ENCODE measurements at regions not wholly inside any gene's neighbourhood (a gene's known extent, or its start where the extent isn't known, plus 50 kb on each side); places are given as distances from the start of the nearest gene placed in this dataset.

- H3K79me2 ChIP-seq (ENCODE audit: insufficient read depth) = no peaks in the 10 kb centered on the region
- H3F3A ChIP-seq (ENCODE audit: insufficient read depth) = no peaks in the 10 kb centered on the region
- no peak overlapping the region for H3K27ac ChIP-seq
- H3K9ac ChIP-seq = no peak overlapping the region
- H4K20me1 ChIP-seq (ENCODE audit: insufficient read depth) = no peaks in the 10 kb centered on the region
- WGBS, 2 experiments (ENCODE audit: low coverage in 1 of 2, low lambda C conversion rate in 2 of 2, missing lambda C conversion rate in 2 of 2) = 92 to 94% methylated on average over 7 of the region's 7 CpGs
- no peaks in the 10 kb centered on the region for H3K9me2 ChIP-seq (ENCODE audit: insufficient read depth)
- no peak for DNase-seq
- TF ChIP-seq EZH2 (IDR thresholded peaks at IDR 0.05; ENCODE audit: insufficient read depth, poor library complexity, severe bottlenecking) = no peak
- no peak for TF ChIP-seq EZH2phosphoT487 (IDR thresholded peaks at IDR 0.05; ENCODE audit: insufficient read depth, low read depth)
- H3K4me2 ChIP-seq (ENCODE audit: unreplicated experiment) = no peak overlapping the region
- in situ Hi-C loops (cut with MboI) = no loop called here
- no peaks in the 10 kb centered on the region for H3K9me3 ChIP-seq (ENCODE audit: low read depth)
- H3K4me1 ChIP-seq (ENCODE audit: insufficient read depth) = no peaks in the 10 kb centered on the region
- no peak overlapping the region for H2AFZ ChIP-seq
- H3K4me3 ChIP-seq = no peak overlapping the region
- H3K27me3 ChIP-seq (replicated peaks; ENCODE audit: insufficient read depth) = no peaks in the 10 kb centered on the region
- H3K36me3 ChIP-seq (ENCODE audit: low read depth) = no peaks in the 10 kb centered on the region
These were observed 71.5 kb downstream of the LINC01488 start for GRCh38 chr11:69552951-69553350.

- in situ Hi-C loops (cut with MboI) = no loop called here
- Histone ChIP-seq H3K27me3 (replicated peaks; ENCODE audit: insufficient read depth) (no peaks in the 10 kb centered on the region), H3K79me2 (ENCODE audit: insufficient read depth) (no peaks in the 10 kb centered on the region), H3K9ac (no peak overlapping the region), H3K9me3 (ENCODE audit: low read depth) (no peaks in the 10 kb centered on the region), H3K36me3 (ENCODE audit: low read depth) (no peaks in the 10 kb centered on the region), H4K20me1 (ENCODE audit: insufficient read depth) (no peaks in the 10 kb centered on the region), H3K27ac (no peak overlapping the region), H2AFZ (no peak overlapping the region), H3K4me2 (ENCODE audit: unreplicated experiment) (no peak overlapping the region), H3K4me3 (no peak overlapping the region), H3F3A (ENCODE audit: insufficient read depth) (no peaks in the 10 kb centered on the region), H3K4me1 (ENCODE audit: insufficient read depth) (no peaks in the 10 kb centered on the region), H3K9me2 (ENCODE audit: insufficient read depth) (no peaks in the 10 kb centered on the region)
- TF ChIP-seq EZH2phosphoT487 (IDR thresholded peaks at IDR 0.05; ENCODE audit: insufficient read depth, low read depth) (no peak), EZH2 (IDR thresholded peaks at IDR 0.05; ENCODE audit: insufficient read depth, poor library complexity, severe bottlenecking) (no peak)
- 83 to 88% methylated on average over 14 of the region's 14 CpGs for WGBS, 2 experiments (ENCODE audit: low coverage in 1 of 2, low lambda C conversion rate in 2 of 2, missing lambda C conversion rate in 2 of 2)
- no peak for DNase-seq
These were observed 72.2 kb downstream of the LINC01488 start for GRCh38 chr11:69553416-69554357.

- in situ Hi-C loops (cut with MboI) = no loop called here
- H3K9ac ChIP-seq = no peak overlapping the region
- TF ChIP-seq EZH2phosphoT487 (IDR thresholded peaks at IDR 0.05; ENCODE audit: insufficient read depth, low read depth) = no peak
- no peak for TF ChIP-seq EZH2 (IDR thresholded peaks at IDR 0.05; ENCODE audit: insufficient read depth, poor library complexity, severe bottlenecking)
- H3K4me3 ChIP-seq = no peak overlapping the region
- H3K27ac ChIP-seq = no peak overlapping the region
- WGBS, 2 experiments (ENCODE audit: low coverage in 1 of 2, low lambda C conversion rate in 2 of 2, missing lambda C conversion rate in 2 of 2) = 79 to 85% methylated on average over 6 of the region's 6 CpGs
- H3K9me3 ChIP-seq (ENCODE audit: low read depth) = no peaks in the 10 kb centered on the region
- no peaks in the 10 kb centered on the region for H3K9me2 ChIP-seq (ENCODE audit: insufficient read depth)
- H3K79me2 ChIP-seq (ENCODE audit: insufficient read depth) = no peaks in the 10 kb centered on the region
- H4K20me1 ChIP-seq (ENCODE audit: insufficient read depth) = no peaks in the 10 kb centered on the region
- H3F3A ChIP-seq (ENCODE audit: insufficient read depth) = no peaks in the 10 kb centered on the region
- no peaks in the 10 kb centered on the region for H3K36me3 ChIP-seq (ENCODE audit: low read depth)
- no peak overlapping the region for H2AFZ ChIP-seq
- H3K27me3 ChIP-seq (replicated peaks; ENCODE audit: insufficient read depth) = no peaks in the 10 kb centered on the region
- peaks cover under 1% of the 10 kb centered on the region; the same call in 1 of the 2 replicates for H3K4me1 ChIP-seq (ENCODE audit: insufficient read depth)
- DNase-seq = no peak
- H3K4me2 ChIP-seq (ENCODE audit: unreplicated experiment) = no peak overlapping the region
These were observed 73.4 kb downstream of the LINC01488 start for GRCh38 chr11:69554849-69555248.

GRCh38 chr11:69557266-69557665 lies 75.8 kb downstream of the LINC01488 start:
- Histone ChIP-seq H3K4me3 (no peak overlapping the region), H3K27ac (no peak overlapping the region), H3K4me2 (ENCODE audit: unreplicated experiment) (no peak overlapping the region), H3K79me2 (ENCODE audit: insufficient read depth) (no peaks in the 10 kb centered on the region), H3K4me1 (ENCODE audit: insufficient read depth) (peaks cover 10% of the 10 kb centered on the region), H4K20me1 (ENCODE audit: insufficient read depth) (no peaks in the 10 kb centered on the region), H3K9me2 (ENCODE audit: insufficient read depth) (no peaks in the 10 kb centered on the region), H3K9me3 (ENCODE audit: low read depth) (no peaks in the 10 kb centered on the region), H3K36me3 (ENCODE audit: low read depth) (no peaks in the 10 kb centered on the region), H2AFZ (no peak overlapping the region), H3K27me3 (replicated peaks; ENCODE audit: insufficient read depth) (no peaks in the 10 kb centered on the region), H3F3A (ENCODE audit: insufficient read depth) (no peaks in the 10 kb centered on the region), H3K9ac (no peak overlapping the region)
- no peak for DNase-seq
- 88 to 91% methylated on average over 7 of the region's 7 CpGs for WGBS, 2 experiments (ENCODE audit: low coverage in 1 of 2, low lambda C conversion rate in 2 of 2, missing lambda C conversion rate in 2 of 2)
- in situ Hi-C loops (cut with MboI) = no loop called here
- TF ChIP-seq EZH2 (IDR thresholded peaks at IDR 0.05; ENCODE audit: insufficient read depth, poor library complexity, severe bottlenecking) (no peak), EZH2phosphoT487 (IDR thresholded peaks at IDR 0.05; ENCODE audit: insufficient read depth, low read depth) (no peak)

All from GM23248 (cell line).